HEK293 (cell line): ENCODE measurements at regions not wholly inside any gene's neighbourhood (a gene's known extent, or its start where the extent isn't known, plus 50 kb on each side); places are given as distances from the start of the nearest gene placed in this dataset.

ENCODE experiments used
- KLF7 ChIP-seq: fragments of 450-650 bp; formaldehyde crosslinking; IDR thresholded peaks from 2 replicates; pipeline ENCODE4 v1.5.1; 2016; ENCODE audit warnings: missing biosample characterization, missing genetic modification characterization, borderline replicate concordance
- YY1 ChIP-seq: fragments of 450-650 bp; formaldehyde crosslinking; IDR thresholded peaks from 2 replicates; pipeline ENCODE4 v1.5.1; 2018; ENCODE audit warnings: missing biosample characterization, missing genetic modification characterization
- TF ChIP-seq, protein P1 (sequence below): fragments of 450-650 bp; formaldehyde crosslinking; IDR thresholded peaks from 2 replicates; pipeline ENCODE4 v1.5.1; 2016; ENCODE audit warnings: missing biosample characterization, missing genetic modification characterization
- TF ChIP-seq, protein P2 (sequence below): fragments of 450-650 bp; formaldehyde crosslinking; IDR thresholded peaks from 2 replicates; pipeline ENCODE4 v1.5.1; 2016; ENCODE audit warnings: missing biosample characterization, missing genetic modification characterization

DNA sequence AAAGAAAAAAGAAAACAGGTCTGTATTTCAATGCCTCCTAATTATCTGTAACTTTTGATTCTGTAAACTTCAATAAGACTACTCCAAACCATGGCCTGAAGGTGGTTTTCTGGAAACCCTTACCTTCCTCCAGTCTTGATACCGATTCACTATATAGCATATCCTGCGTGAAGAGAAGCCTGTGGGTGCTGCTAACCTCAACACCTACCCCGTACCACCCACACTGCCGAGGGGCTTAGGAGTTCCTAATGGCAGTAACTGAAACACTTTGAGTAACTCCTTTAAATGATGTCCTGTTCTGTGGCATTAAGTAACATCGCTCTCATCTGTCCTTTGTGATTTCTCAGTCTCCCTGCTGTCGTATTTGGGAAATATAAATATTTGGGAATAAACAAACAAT is 104.5 kb upstream of the CARMIL1 start:
- no peak for TF ChIP-seq YY1 (tag by site-specific recombination)
- TF ChIP-seq, protein P1, sequence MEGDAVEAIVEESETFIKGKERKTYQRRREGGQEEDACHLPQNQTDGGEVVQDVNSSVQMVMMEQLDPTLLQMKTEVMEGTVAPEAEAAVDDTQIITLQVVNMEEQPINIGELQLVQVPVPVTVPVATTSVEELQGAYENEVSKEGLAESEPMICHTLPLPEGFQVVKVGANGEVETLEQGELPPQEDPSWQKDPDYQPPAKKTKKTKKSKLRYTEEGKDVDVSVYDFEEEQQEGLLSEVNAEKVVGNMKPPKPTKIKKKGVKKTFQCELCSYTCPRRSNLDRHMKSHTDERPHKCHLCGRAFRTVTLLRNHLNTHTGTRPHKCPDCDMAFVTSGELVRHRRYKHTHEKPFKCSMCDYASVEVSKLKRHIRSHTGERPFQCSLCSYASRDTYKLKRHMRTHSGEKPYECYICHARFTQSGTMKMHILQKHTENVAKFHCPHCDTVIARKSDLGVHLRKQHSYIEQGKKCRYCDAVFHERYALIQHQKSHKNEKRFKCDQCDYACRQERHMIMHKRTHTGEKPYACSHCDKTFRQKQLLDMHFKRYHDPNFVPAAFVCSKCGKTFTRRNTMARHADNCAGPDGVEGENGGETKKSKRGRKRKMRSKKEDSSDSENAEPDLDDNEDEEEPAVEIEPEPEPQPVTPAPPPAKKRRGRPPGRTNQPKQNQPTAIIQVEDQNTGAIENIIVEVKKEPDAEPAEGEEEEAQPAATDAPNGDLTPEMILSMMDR: no peak
- no peak for TF ChIP-seq KLF7 (tag by site-specific recombination)
- TF ChIP-seq, protein P2, sequence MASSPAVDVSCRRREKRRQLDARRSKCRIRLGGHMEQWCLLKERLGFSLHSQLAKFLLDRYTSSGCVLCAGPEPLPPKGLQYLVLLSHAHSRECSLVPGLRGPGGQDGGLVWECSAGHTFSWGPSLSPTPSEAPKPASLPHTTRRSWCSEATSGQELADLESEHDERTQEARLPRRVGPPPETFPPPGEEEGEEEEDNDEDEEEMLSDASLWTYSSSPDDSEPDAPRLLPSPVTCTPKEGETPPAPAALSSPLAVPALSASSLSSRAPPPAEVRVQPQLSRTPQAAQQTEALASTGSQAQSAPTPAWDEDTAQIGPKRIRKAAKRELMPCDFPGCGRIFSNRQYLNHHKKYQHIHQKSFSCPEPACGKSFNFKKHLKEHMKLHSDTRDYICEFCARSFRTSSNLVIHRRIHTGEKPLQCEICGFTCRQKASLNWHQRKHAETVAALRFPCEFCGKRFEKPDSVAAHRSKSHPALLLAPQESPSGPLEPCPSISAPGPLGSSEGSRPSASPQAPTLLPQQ (tag by site-specific recombination): no peak
